Breast epithelium (tissue), 4 donors: ENCODE measurements at regions not wholly inside any gene's neighbourhood (a gene's known extent, or its start where the extent isn't known, plus 50 kb on each side); places are given as distances from the start of the nearest gene placed in this dataset.

Experiments
- DNase-seq, 2 donors: peaks; one replicate each; pipeline ENCODE4 v3.0.0-alpha.2; 2019; ENCODE audit warnings: low spot score in 2 of 2
- H3K27ac ChIP-seq, 2 donors: fragments of 200-600 bp; sonication (generic) in 1 of 2; one replicate each; pipeline ENCODE4 v1.5.1; 2016 to 2019; ENCODE audit warnings: mild to moderate bottlenecking in 1 of 2
- H3K27me3 ChIP-seq, 2 donors: fragments of 200-600 bp; sonication (generic) in 1 of 2; one replicate each; pipeline versions ENCODE4 v1.5.1 to v1.6.0; 2017 to 2019; ENCODE audit warnings: control low read depth in 1 of 2, mild to moderate bottlenecking in 1 of 2
- H3K36me3 ChIP-seq: fragments of 200-600 bp; one replicate; pipeline ENCODE4 v1.5.1; 2019
- H3K4me1 ChIP-seq, 2 donors: fragments of 200-600 bp; sonication (generic); one replicate each; pipeline ENCODE4 v1.5.1; 2016 to 2019; ENCODE audit warnings: control low read depth in 1 of 2
- H3K4me3 ChIP-seq, 3 donors: fragments of 200-600 bp; sonication (generic); 1 replicate in 2 of 3; 2 replicates in 1 of 3; pipeline ENCODE4 v1.5.1; 2016 to 2019; ENCODE audit warnings: mild to moderate bottlenecking in 3 of 3, moderate library complexity in 2 of 3
- H3K9me3 ChIP-seq, 2 donors: fragments of 200-600 bp; sonication (generic) in 1 of 2; one replicate each; pipeline ENCODE4 v1.5.1; 2016 to 2019; ENCODE audit warnings: control low read depth in 1 of 2
- CTCF ChIP-seq, 3 donors: fragments of 450-650 bp; IDR thresholded peaks; one replicate each; pipeline ENCODE4 v1.5.1; 2016 to 2017; ENCODE audit warnings: antibody characterized with exemption in 3 of 3, mild to moderate bottlenecking in 3 of 3, moderate library complexity in 3 of 3
- POLR2A ChIP-seq: fragments of 450-650 bp; IDR thresholded peaks from one replicate; pipeline ENCODE4 v1.6.1; 2016; ENCODE audit warnings: antibody characterized with exemption, mild to moderate bottlenecking, moderate library complexity
- POLR2AphosphoS5 ChIP-seq, 3 donors: sonication (generic); formaldehyde crosslinking; IDR thresholded peaks; one replicate each; pipeline ENCODE4 v1.6.1; 2017; ENCODE audit warnings: antibody characterized with exemption in 3 of 3
- intact Hi-C: fragments of 100-400 bp; cut with DNase I; formaldehyde crosslinking; loops from one replicate; pipeline ENCODE4 v1.15.1; 2023; ENCODE audit warnings: low total_unique reads

GRCh38 chr12:92489781-92490180, 213.0 kb upstream of the PLEKHG7 start:
- TF ChIP-seq POLR2AphosphoS5 (IDR thresholded peaks at IDR 0.05) (no peak), POLR2A (no peak), CTCF (IDR thresholded peaks at IDR 0.05) (no peak)
- Histone ChIP-seq H3K27me3 (no peaks in the 10 kb centered on the region), H3K4me3 (no peak overlapping the region), H3K36me3 (no peaks in the 10 kb centered on the region), H3K4me1 (no peaks in the 10 kb centered on the region), H3K27ac (no peak overlapping the region), H3K9me3 (no peaks in the 10 kb centered on the region)
- intact Hi-C loops = no loop called here
- DNase-seq = no peak

DNA sequence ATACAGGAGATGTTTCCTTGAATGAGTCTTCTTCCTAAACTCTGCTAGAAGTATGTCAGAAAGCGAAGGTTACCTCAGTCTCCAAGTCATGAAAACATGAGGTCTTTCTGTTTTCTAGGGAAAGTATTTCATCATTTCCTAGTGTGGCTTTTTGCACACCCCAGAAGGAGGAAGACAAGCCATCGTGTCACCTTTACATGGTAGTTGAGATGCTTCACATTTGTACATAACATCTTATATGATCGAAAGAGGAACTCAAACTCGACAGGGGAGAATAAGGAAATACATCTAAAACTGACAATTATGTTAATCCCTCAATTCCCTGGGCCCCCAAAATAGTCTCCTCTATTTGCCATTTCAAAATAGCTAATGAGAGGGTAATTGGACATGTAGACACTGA, 214.1 kb upstream of the PLEKHG7 start:
- TF ChIP-seq CTCF (IDR thresholded peaks at IDR 0.05) = no peak
- no peak for TF ChIP-seq POLR2AphosphoS5 (IDR thresholded peaks at IDR 0.05)
- TF ChIP-seq POLR2A = no peak
- Histone ChIP-seq H3K36me3 (no peaks in the 10 kb centered on the region), H3K27me3 (no peaks in the 10 kb centered on the region), H3K9me3 (no peaks in the 10 kb centered on the region), H3K4me1 (no peaks in the 10 kb centered on the region), H3K27ac (no peak overlapping the region), H3K4me3 (no peak overlapping the region)
- intact Hi-C loops = no loop called here
- DNase-seq = no peak

GRCh38 chr12:92487138-92487485, 215.7 kb upstream of the PLEKHG7 start:
- DNase-seq = no peak
- H3K27me3 ChIP-seq = no peaks in the 10 kb centered on the region
- H3K27ac ChIP-seq = no peak overlapping the region
- no peaks in the 10 kb centered on the region for H3K4me1 ChIP-seq
- TF ChIP-seq POLR2AphosphoS5 (IDR thresholded peaks at IDR 0.05) (no peak), POLR2A (no peak), CTCF (IDR thresholded peaks at IDR 0.05) (no peak)
- H3K4me3 ChIP-seq = no peak overlapping the region
- no peaks in the 10 kb centered on the region for H3K36me3 ChIP-seq
- H3K9me3 ChIP-seq = no peaks in the 10 kb centered on the region
- intact Hi-C loops = no loop called here

- H3K9me3 ChIP-seq = no peaks in the 10 kb centered on the region
- H3K4me1 ChIP-seq = no peaks in the 10 kb centered on the region
- H3K27me3 ChIP-seq = no peaks in the 10 kb centered on the region
- DNase-seq = no peak
- intact Hi-C loops = no loop called here
- H3K4me3 ChIP-seq = no peak overlapping the region
- H3K27ac ChIP-seq = peak overlapping the region; percentile 44 to 57
- no peak for TF ChIP-seq POLR2AphosphoS5 (IDR thresholded peaks at IDR 0.05)
- TF ChIP-seq CTCF (IDR thresholded peaks at IDR 0.05) = no peak
- no peak for TF ChIP-seq POLR2A
- H3K36me3 ChIP-seq = no peaks in the 10 kb centered on the region
These were observed 216.2 kb upstream of the PLEKHG7 start for GRCh38 chr12:92486443-92487137.

- no peak overlapping the region for H3K4me3 ChIP-seq
- H3K9me3 ChIP-seq = no peaks in the 10 kb centered on the region
- no peaks in the 10 kb centered on the region for H3K36me3 ChIP-seq
- no peaks in the 10 kb centered on the region for H3K27me3 ChIP-seq
- intact Hi-C loops = no loop called here
- no peak for DNase-seq
- no peaks in the 10 kb centered on the region for H3K4me1 ChIP-seq
- H3K27ac ChIP-seq = peak overlapping the region; percentile 46 to 57
- TF ChIP-seq POLR2AphosphoS5 (IDR thresholded peaks at IDR 0.05) (no peak), CTCF (IDR thresholded peaks at IDR 0.05) (no peak), POLR2A (no peak)
These were observed 217.1 kb upstream of the PLEKHG7 start for GRCh38 chr12:92485351-92486348.
